ENCODE measurements at regions not wholly inside any gene's neighbourhood (a gene's known extent, or its start where the extent isn't known, plus 50 kb on each side); places are given as distances from the start of the nearest gene placed in this dataset.

GRCh38 chr13:73631411-73631810 lies 502.8 kb downstream of the KLF12 start:
- no peak for TF ChIP-seq CTCF (IDR thresholded peaks at IDR 0.05; ENCODE audit: unreplicated experiment)
- DNase-seq (ENCODE audit: low spot score in 2 of 2, unreplicated experiment in 2 of 2), result no peak
- Mint-ChIP-seq H3K4me3 (no peak overlapping the region), H3K4me1 (peaks cover 24% of the 10 kb centered on the region), H3K27me3 (ENCODE audit: low read depth) (no peaks in the 10 kb centered on the region), H3K36me3 (no peaks in the 10 kb centered on the region), H3K9me3 (peaks cover 8% of the 10 kb centered on the region), H3K27ac (no peak overlapping the region)

- H3K4me3 Mint-ChIP-seq, result no peak overlapping the region
- DNase-seq (ENCODE audit: low spot score in 2 of 2, unreplicated experiment in 2 of 2), result no peak
- peaks cover 8% of the 10 kb centered on the region for H3K9me3 Mint-ChIP-seq
- H3K27me3 Mint-ChIP-seq (ENCODE audit: low read depth), result no peaks in the 10 kb centered on the region
- no peaks in the 10 kb centered on the region for H3K36me3 Mint-ChIP-seq
- H3K27ac Mint-ChIP-seq, result no peak overlapping the region
- H3K4me1 Mint-ChIP-seq, result no peaks in the 10 kb centered on the region
- no peak for TF ChIP-seq CTCF (IDR thresholded peaks at IDR 0.05; ENCODE audit: unreplicated experiment)
These were observed 508.5 kb downstream of the KLF12 start for GRCh38 chr13:73625562-73626339.

GRCh38 chr13:73623281-73623680 lies 510.9 kb downstream of the KLF12 start:
- no peak for DNase-seq (ENCODE audit: low spot score in 2 of 2, unreplicated experiment in 2 of 2)
- Mint-ChIP-seq H3K4me3 (no peak overlapping the region), H3K27ac (no peak overlapping the region), H3K4me1 (peaks cover 6% of the 10 kb centered on the region), H3K9me3 (no peaks in the 10 kb centered on the region), H3K36me3 (no peaks in the 10 kb centered on the region), H3K27me3 (ENCODE audit: low read depth) (no peaks in the 10 kb centered on the region)
- no peak for TF ChIP-seq CTCF (IDR thresholded peaks at IDR 0.05; ENCODE audit: unreplicated experiment)

GRCh38 chr13:73622381-73622780 lies 511.8 kb downstream of the KLF12 start:
- Mint-ChIP-seq H3K4me3 (no peak overlapping the region), H3K27ac (no peak overlapping the region), H3K36me3 (no peaks in the 10 kb centered on the region), H3K9me3 (no peaks in the 10 kb centered on the region), H3K4me1 (peaks cover 8% of the 10 kb centered on the region), H3K27me3 (ENCODE audit: low read depth) (no peaks in the 10 kb centered on the region)
- TF ChIP-seq CTCF (IDR thresholded peaks at IDR 0.05; ENCODE audit: unreplicated experiment), result no peak
- no peak for DNase-seq (ENCODE audit: low spot score in 2 of 2, unreplicated experiment in 2 of 2)

- Mint-ChIP-seq H3K36me3 (no peaks in the 10 kb centered on the region), H3K9me3 (peaks cover under 1% of the 10 kb centered on the region), H3K27me3 (ENCODE audit: low read depth) (no peaks in the 10 kb centered on the region), H3K4me3 (no peak overlapping the region), H3K27ac (peak overlapping the region; percentile 38), H3K4me1 (peaks cover 8% of the 10 kb centered on the region)
- no peak for TF ChIP-seq CTCF (IDR thresholded peaks at IDR 0.05; ENCODE audit: unreplicated experiment)
- DNase-seq (ENCODE audit: low spot score in 2 of 2, unreplicated experiment in 2 of 2), result no peak
These were observed 515.8 kb downstream of the KLF12 start for GRCh38 chr13:73618275-73618865.

Measured in mesothelial cell of epicardium (in vitro differentiated cells).